ENCODE measurements at regions not wholly inside any gene's neighbourhood (a gene's known extent, or its start where the extent isn't known, plus 50 kb on each side); places are given as distances from the start of the nearest gene placed in this dataset.
"Not testable (repeated sequence)": the region's sequence is repeated elsewhere in the genome, so short reads cannot be mapped to it uniquely, and the experiment has no call there.

DNA sequence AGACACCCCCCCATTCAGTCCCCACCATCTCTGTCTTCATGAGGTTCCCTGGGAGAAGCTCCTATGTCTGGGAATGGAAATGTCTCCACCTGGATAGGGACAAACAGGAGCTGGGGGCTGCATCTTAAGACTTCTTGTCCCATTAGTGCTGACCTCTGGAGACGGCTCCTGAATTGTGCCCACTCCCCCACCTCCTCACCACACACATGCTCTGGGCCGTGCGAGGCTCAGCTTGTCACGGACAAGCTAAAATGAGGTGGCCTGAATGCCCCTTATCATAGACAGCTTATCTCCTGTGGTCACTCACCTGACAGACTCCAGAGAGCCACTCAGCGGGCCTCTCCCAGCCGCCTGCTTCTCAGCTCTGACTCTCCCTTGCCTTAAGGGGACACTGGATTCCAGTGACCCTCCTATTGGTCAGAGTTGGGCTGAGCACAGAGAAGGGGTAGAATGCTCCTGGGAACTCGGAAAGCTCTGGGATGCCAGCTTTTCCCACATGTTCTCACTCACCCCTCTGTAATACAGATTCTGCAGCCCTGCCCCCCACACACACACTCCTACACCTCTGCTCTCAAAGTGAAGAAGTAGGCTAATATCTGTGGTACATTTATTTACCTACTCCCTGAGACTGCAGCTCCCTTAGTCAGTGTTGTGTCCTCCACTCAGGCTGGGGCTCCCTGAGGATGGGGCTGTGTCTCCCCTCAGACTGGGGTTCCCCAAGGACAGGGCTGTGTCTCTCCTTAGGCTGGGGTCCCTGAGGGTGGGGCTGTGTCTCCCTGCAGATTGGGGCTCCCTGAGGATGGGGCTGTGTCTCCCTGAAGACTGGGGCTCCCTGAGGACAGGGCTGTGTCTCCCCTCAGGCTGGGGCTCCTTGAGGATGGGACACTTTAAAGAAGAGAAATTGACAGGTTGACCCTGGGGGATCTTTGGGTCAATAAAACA, 167.5 kb downstream of the VEGFA start:
- DNase-seq (ENCODE audit: low read depth): no peak

DNA sequence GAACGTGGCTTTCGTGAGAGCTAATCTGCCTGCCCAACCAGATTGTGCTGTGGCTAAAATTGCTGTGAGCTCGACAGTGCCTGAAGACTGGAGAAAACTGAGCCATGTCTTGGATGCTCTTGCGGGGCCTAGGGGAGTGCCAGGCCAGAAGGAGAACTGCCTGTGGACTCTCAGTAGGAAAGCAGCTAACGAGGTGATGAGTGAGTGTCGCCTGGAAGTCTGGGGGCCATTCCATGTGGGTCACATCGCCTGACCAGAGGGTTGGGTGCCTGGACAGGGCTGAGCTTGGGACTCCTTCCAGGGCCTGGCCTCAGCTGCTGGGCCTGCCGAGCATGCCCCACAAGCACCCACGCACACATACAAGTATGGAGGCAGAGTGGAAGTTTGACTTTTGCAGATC, 166.5 kb downstream of the VEGFA start:
- DNase-seq (ENCODE audit: low read depth): no peak

DNA sequence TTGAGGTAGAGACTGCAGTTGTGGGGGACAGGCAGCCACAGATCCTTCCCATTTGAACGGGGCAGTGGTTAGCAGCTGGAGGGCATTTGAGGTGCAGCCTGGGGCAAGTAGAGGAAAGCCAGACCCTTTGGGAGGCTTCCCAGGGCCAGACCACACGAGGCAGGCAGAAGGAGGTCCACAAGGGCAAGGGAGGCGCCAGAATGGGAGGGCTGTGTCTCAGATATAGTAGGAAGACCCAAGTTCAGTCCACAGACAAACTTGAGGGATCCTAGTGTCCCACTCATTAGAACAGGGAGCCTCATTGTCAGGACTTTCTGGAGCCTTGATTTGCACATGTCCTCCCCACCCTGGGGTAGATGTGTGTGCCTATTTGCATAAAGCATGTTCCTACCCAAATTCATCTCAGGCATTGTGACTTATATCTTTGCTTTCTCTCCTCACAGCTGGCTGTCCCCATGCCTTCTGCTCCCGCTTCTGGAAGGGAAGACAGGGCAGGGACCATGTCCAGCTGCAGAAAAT, 166.0 kb downstream of the VEGFA start:
- no peak for DNase-seq (ENCODE audit: low read depth)

DNA sequence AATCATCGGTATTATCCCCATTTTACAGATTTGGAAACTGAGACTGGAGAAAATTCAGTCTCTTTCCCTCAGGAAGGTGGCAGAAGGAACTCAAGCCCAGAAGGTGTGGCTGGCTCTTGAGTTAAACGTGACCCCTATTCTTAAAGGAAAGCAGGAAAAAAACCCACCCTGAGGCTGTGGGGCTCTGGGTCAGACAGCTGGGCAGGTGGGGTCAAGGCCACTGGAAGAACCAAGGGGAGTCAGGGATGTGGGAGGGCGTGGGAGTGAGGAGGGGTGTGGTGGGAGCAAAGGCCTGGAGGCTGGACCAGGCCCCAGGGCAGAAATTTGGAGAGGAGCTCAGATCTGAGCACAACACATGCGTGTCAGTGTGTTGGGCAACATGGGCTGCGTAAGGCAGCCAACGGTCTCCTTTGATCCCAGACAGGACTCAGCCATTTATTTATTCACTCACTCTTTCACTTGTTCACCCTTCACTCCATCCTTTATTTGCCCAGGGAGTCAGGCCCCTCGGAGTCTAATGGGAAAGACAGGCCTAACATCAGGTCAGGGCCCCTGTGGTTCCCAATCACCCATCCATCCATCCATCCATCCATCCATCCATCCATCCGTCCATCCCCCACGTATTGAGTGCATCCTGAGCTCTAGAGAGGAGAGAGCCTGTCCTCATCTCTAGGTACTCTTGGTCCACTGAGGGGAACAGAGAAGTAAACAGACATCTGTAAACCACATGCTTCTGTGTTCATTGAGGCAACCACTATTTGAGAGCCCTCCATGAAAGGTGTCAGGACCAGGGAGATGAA, 165.0 kb downstream of the VEGFA start:
- DNase-seq (ENCODE audit: low read depth): no peak

DNA sequence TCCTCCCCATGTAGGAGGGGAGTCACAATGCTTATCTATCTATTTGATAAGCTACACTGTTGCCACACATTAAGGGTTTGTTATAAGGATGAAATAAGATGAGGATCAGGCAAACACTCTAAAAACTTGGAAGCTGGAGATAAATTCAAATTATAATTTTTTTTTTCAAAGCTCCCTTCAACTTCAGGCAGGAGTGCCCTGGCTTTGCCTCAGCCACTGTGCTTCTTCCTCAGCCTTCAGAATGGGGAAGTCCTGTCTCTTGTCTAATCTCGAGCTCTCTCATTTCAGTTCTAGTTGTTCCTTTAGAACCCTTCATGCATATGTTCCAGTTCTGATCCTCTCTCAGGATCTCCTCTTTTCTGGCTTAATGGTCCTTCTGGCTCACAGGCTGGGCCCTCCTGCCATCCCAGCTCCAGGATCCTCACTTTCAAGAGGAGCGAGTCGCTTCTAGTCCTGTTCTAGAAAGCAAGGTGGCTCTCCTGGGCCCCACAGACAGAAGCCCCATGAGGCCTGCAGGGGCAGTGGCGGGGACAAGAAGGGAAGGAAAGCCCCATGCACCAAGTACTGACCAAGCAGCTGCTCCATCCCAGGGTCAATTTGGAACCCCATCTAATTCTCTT, 164.3 kb downstream of the VEGFA start:
- DNase-seq (ENCODE audit: low read depth): no peak

DNA sequence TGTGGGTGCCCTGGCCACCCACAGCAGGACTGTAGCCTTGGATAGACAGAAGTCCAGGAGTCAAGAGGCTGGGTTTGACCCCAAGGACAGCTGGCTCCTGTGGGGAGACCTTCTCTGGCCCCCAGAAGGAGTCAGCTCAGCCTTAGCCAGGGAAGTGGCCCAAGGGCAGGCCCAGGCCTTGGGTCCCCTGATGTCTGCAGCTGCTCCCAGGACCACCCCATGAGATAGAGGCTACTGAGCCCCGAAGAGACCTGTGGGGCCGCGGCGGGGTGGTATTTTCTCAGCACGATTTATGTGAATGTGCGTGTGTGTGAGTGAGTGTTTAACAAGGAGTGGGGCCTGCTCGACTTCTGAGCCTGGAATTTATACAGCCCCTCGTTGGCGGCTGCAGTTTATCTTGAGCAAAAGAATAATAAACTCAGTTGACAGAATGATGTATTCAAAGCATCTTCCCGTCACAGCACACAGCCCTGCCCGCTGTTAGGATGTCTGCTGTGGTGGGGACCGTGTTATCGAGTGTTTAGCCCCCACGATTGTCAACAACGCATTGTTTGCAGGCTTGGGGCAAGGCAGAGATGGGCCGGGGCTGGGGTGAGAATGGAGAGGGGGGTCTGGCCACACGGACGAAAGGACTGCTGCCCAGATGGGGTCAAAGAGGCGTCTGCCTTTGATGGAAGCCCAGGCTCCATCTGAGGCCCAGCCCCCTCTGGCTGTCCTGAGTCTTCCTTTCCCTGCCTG, 163.3 kb downstream of the VEGFA start:
- no peak for DNase-seq (ENCODE audit: low read depth)

DNA sequence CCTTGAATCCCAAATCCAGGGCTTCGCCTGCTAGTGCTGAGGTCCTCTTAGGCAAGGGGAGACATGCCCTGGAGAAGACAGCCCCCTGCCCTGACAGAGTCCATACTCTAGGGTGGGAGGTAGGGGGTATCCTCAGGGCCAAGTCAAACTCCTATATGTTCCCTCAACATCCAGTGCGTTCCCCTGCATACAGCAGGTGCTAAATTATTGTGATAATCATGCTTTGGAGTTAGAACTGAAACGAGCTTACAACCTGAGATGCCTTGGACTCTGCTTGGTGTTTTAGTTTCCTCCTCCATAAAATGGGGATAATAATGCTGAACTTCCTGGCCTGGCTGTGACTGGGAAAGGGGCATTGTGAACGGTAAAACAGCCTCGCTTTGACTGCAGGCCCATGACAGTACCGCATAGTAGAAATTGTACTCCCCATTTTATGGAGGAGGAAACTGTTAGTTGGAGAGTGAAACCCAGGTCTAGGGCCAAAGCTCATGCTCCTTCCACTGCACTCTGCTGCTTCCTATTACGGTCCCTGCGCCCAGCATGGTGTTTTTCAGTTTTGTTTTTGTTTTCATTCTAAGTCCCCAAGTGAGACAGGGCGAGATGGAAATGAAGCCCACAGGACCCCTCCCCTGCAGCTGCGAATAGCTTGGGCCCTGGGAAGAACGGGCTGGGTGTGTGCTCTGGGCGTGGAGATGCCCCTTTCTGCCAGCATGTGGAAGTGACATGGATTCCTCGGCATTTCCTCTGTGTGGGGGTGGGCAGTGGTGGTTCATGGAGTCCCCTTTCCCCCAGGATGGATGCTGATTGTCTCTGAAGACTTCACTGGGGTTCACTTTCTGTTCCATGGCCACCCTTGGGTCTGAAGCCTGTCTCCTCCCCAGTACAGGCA, 162.5 kb downstream of the VEGFA start:
- no peak for DNase-seq (ENCODE audit: low read depth)

DNA sequence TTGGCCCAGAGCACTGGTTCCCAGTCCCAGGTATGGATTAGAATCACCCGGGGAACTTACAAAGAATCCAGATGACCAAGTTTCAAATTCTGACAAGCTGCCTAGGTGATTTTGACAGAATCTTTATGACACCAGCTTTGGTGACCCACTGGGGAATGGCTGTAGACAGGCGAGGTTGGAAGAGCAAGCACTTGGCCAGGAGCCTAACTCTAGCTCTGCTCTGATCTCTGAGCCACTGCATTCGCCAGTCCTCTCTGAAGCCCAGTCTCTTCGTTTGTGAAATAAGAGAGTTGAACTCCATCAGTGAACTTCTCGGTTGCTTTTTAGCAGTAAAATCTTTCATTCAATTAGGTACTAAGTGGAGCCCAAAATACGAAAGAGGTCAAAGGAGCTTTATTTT, 161.2 kb downstream of the VEGFA start:
- DNase-seq (ENCODE audit: low read depth): no peak

DNA sequence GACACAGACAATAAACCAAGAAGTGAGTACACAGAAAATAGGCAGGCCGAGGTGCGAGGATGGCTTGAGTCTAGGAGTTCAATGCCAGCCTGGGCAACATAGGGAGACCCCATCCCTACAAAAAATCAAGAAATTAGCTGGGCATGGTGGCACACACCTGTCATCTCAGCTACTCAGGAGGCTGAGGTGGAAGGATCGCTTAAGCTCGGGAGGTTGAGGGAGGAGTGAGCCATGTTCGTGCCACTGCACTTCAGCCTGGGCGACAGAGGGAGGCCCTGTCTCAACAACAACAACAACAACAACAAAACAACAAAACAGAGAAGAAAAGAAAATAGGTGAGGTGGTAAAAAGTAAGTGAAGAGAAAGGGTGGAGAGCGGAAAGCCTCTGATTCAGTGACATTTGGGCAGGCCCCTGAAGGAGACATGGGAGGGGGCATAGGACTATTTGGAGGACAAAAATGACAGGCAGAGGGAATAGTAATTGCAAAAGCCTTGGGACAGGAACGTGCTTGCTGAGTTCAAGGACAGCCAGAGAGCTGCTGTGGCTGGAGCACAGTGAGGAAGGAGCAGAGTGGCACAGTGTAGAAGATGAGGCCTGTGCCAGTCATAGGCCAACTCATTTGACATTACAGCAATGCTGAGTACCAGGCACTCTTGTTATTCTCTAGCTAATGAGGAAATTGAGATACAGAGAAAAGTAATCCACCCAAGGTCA, 160.6 kb downstream of the VEGFA start:
- no peak for DNase-seq (ENCODE audit: low read depth)

DNA sequence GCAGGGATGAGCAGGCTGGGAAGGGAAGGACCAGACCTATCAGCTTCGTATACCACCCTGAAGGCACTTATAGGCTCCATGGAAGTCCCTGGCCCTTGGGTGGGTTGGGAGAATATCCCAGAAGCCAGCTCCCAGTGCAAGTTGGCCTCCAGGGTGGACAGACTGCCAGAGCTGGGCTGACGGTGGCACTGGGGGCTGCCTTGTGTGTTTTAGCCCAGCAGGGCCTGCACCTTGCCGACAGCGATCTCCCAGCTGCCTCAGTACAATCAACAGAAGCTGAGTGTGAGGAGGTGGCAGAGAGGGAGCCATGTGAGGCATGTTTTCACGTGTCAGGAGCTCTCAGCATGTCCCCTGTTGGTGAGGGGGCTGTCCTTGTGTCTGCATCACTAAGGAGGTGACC, 159.5 kb downstream of the VEGFA start:
- DNase-seq (ENCODE audit: low read depth): no peak

DNA sequence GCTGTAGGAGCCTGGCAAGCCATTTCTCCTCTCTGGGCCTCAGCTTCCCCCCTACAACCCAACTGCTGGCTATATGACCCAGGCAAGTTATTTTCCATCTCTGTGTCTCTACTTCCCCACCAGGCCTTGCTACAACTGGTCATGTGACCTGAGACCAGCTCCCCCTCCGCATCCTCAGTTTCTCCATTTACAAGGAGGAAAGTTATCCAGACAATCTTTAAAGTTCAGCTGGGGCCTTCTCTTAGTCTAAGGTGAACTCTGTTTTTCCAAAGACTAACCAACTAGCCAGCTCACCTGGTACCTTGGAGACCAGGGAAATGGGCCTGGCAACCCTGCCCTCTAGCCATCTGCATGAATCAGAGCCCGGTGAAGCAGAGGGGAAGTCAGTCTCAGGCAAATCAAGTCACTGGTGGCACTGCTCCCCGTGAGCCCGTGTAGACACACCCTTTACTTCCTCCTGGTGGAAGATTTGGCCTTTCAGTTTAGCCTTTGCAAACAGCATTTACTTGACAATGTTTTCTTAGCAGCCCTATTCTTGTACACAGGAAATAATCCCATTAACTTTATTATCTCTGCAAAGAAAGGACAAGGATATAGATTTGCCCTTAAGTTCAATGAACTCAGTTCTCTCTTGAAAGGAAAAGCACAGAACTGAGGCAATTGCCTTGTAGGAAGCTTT, 157.7 kb downstream of the VEGFA start:
- DNase-seq (ENCODE audit: low read depth): no peak

DNA sequence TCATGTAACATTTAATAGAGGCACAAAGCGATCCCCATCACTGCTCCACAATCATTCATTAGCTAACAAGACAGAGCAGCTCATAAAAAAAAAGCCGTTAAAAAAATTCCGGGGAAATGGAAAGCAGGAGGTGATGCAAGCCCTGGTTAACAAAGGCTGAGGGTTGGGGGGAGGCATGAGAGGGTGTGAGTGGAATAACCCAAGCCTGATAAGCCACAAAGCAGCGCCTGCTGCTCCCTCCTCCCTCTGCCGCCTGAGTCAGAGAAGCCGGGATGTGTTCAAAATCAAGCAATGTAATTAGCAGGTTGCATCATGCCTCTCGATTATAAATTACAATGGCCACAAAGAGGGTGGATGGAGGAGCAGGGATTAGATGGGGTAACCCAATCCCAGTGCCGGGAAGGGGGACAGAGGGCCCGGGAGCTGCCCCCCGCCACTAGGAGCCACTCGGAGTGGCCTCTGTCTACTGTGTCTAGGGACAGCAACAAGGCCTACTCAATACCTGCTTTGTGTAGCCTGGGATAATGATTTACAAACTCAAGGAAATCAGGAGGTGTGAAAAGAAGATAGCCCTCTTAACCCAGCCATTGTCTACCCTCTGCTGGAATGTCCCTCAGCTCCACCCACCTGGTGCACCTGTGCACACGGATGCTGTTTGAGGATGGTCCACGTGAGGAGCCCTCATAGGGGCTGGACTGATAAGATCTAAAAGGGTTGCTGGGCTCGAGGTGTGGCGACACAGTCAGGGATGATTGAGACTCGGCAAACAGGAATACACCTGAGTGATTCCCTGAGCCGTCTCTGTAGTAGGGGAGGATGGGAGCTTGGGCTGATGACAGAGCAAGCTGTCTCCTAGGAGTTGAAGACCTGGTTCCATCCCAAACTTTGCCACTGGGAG, 156.9 kb downstream of the VEGFA start:
- peak; percentile 91 for DNase-seq (ENCODE audit: low read depth)

DNA sequence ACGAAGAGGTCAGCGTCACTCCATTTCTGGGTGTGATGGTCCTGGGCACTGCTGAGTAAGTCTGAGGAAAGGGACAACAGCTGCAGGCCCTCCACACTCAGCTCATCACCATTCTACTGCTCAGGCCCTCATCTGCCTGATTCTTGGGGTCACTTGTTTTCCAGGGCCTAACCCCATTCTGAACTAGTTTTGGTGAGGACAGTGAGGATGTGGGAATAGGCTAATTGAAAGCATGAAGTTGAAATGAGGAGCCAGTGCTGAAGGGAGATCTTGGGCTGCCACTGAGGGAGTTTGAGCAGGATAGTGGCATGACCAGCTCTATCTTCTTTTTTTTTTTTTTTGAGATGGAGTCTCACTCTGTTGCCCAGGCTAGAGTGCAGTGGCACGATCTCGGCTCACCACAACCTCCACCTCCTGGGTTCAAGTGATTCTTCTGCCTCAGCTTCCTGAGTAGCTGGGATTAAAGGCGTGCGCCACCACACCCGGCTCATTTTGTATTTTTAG, 155.7 kb downstream of the VEGFA start:
- DNase-seq (ENCODE audit: low read depth): not testable (repeated sequence)

DNA sequence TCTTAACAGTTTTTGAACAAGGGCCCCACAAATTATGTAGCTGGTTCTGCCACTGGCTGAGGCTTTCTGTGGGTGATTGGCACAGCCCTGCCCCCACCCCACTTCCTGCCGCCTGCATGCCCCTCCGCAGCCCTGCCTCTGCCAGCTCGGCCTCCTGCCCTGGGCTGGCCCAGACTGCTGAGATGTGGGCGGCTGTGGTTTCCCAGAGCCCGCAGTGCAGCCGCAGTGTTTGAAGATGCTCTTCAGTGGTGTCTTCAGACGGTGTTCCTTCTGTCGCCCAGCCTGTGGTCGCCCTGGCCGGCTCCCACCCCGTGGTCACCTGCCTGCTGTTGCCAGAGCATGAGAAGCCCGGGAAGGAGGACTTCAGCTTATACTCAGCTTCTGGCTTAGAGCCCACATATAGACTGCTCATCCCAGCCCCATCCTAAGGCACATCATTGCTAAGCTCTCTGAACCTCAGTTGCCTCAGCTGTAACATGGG, 154.3 kb downstream of the VEGFA start:
- peak; percentile 76 for DNase-seq (ENCODE audit: low read depth)

DNA sequence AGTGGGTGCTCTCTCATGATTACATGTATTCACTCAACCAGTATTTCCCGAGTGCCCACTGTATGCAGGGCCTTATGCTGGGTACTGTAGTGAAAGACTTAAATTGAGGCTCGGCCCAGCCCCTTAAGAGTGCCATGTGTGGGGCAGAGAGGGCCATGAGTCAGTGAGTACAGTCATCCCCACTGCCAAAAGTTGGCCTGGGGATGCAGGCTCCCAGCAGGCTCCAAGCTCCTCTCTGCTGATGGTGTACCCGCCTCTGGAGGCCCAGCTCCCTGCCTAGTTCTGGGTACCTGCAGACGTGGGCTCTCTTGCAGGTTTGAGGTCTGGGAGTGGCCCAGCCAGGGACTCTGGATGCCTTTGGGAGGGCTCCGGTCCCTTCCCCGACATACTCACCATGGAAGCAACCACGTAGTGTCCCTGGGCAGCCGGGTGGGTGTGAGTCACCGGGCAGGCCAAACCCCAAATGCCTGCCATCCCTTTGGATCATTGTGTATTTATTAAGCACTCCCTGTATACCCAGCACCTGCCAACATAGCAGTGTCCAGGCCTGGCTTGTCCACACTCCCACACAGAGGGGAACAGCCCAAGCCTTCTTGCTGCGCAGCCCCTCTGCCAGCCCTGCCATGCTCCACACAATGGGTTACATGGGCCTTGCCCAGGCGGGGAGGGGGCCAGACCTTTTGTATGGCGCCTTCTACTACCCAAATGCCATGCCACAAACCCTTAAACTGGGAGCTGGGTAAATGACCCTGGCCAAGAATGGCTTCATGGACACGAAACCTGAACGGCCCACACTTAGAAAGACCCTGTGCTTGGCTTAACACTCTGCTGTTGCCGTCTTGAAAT, 153.6 kb downstream of the VEGFA start:
- peak; percentile 87 for DNase-seq (ENCODE audit: low read depth)

DNA sequence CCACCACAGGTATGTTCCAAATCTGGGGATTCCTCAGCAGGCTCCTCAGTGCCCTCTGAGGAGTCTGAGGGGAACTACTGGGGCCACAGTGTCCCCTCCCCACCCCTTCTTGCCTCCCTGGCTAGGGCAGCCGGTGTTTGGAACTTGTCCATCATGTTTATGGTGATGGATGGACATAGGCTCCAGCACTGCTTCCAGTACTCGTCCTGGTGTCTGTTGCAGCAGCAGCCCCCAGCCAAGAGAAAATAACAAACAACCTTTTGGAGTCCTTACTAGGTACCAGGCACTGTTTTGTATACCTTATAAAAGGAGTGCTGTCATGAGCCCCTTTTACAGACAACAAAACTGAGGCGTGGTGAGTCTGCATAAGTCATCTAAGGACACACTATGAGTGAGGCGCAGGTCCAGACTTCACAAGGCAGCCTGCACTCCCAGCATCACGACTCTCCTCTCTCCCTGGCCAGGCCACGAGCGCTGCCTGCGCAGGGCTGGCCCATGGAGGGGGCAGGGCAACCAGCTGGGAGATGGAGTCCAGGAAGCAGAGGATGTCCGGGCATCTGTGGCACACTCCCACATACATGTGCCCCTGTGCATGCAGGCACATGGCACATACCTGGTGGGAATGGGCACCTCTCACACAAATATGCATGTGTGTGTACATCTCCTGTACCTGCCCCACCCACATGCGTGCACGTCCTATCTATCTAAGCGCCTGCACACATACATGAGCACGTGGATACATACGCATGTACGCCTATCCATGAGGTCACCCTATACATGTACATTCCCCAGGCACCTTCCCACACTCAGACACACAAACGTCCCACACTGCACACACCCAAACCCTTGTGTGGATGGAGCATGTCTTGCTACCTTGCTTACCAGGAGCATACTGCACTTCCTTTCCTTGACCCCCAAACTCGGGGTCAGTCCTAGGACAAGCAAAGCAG, 152.7 kb downstream of the VEGFA start:
- DNase-seq (ENCODE audit: low read depth): no peak
